Sigmoid colon (tissue), 6 donors: ENCODE measurements at regions not wholly inside any gene's neighbourhood (a gene's known extent, or its start where the extent isn't known, plus 50 kb on each side); places are given as distances from the start of the nearest gene placed in this dataset.

Source experiments
- DNase-seq: peaks from one replicate; pipeline ENCODE4 v3.0.0-alpha.2; 2019
- H3K27ac ChIP-seq, 4 donors: fragments of 200-600 bp; sonication (generic); one replicate each; pipeline ENCODE4 v1.5.1; 2016 to 2019; ENCODE audit warnings: mild to moderate bottlenecking in 1 of 4
- H3K27me3 ChIP-seq, 3 donors: fragments of 200-600 bp; sonication (generic); one replicate each; pipeline ENCODE4 v1.5.1; 2019; ENCODE audit warnings: mild to moderate bottlenecking in 1 of 3
- H3K36me3 ChIP-seq, 4 donors: fragments of 200-600 bp; sonication (generic); one replicate each; pipeline ENCODE4 v1.5.1; 2016 to 2019
- H3K4me1 ChIP-seq, 4 donors: fragments of 200-600 bp; sonication (generic); one replicate each; pipeline ENCODE4 v1.5.1; 2017 to 2019
- H3K4me3 ChIP-seq, 4 donors: fragments of 200-600 bp; sonication (generic); one replicate each; pipeline ENCODE4 v1.5.1; 2017 to 2019; ENCODE audit warnings: mild to moderate bottlenecking in 2 of 4, moderate library complexity in 1 of 4
- H3K9me3 ChIP-seq, 4 donors: fragments of 200-600 bp in 3 of 4; sonication (generic) in 3 of 4; one replicate each; pipeline versions ENCODE4 v1.5.1 to v1.6.1; 2013 to 2019
- EP300 ChIP-seq, 4 donors: sonication (generic); formaldehyde crosslinking; IDR thresholded peaks; one replicate each; pipeline ENCODE4 v1.6.1; 2017; ENCODE audit warnings: antibody characterized with exemption in 4 of 4
- POLR2A ChIP-seq, 2 donors: fragments of 450-650 bp; IDR thresholded peaks; one replicate each; pipeline ENCODE4 v1.6.1; 2016; ENCODE audit warnings: antibody characterized with exemption in 2 of 2, mild to moderate bottlenecking in 2 of 2, moderate library complexity in 2 of 2
- POLR2AphosphoS5 ChIP-seq, 4 donors: sonication (generic); formaldehyde crosslinking; IDR thresholded peaks; one replicate each; pipeline ENCODE4 v1.6.1; 2017; ENCODE audit warnings: antibody characterized with exemption in 4 of 4
- WGBS, 2 donors: extraction: QIAGEN DNeasy Blood & Tissue Kit; methylation state at CpG; one replicate each; pipeline ENCODE4 v1.1.7; 2013; 5-methylcytosine and 5-hydroxymethylcytosine counted together
- intact Hi-C: fragments of 100-400 bp; cut with DNase I; formaldehyde crosslinking; loops from one replicate; pipeline ENCODE4 v1.15.1; 2023
- TF ChIP-seq, protein P1 (sequence below), 4 experiments: fragments of 450-650 bp in 3 of 4; fragments of 200-600 bp in 1 of 4; IDR thresholded peaks; one replicate each; pipeline ENCODE4 v1.5.1; 2016 to 2019; ENCODE audit warnings: antibody characterized with exemption in 4 of 4, mild to moderate bottlenecking in 3 of 4, moderate library complexity in 2 of 4
- donor health status: healthy with polysubstance abuse.
- donor health status: healthy.

- Histone ChIP-seq H3K4me3 (no peak overlapping the region), H3K9me3 (no peaks in the 10 kb centered on the region), H3K36me3 (no peaks in the 10 kb centered on the region), H3K27ac (no peak overlapping the region), H3K27me3 (no peaks in the 10 kb centered on the region), H3K4me1 (no peaks in the 10 kb centered on the region)
- no peak for DNase-seq
- intact Hi-C loops, result no loop called here
- no peak for TF ChIP-seq POLR2AphosphoS5 (IDR thresholded peaks at IDR 0.05)
- TF ChIP-seq EP300 (IDR thresholded peaks at IDR 0.05), result no peak
- TF ChIP-seq POLR2A (IDR thresholded peaks at IDR 0.05), result no peak
- TF ChIP-seq, protein P1, sequence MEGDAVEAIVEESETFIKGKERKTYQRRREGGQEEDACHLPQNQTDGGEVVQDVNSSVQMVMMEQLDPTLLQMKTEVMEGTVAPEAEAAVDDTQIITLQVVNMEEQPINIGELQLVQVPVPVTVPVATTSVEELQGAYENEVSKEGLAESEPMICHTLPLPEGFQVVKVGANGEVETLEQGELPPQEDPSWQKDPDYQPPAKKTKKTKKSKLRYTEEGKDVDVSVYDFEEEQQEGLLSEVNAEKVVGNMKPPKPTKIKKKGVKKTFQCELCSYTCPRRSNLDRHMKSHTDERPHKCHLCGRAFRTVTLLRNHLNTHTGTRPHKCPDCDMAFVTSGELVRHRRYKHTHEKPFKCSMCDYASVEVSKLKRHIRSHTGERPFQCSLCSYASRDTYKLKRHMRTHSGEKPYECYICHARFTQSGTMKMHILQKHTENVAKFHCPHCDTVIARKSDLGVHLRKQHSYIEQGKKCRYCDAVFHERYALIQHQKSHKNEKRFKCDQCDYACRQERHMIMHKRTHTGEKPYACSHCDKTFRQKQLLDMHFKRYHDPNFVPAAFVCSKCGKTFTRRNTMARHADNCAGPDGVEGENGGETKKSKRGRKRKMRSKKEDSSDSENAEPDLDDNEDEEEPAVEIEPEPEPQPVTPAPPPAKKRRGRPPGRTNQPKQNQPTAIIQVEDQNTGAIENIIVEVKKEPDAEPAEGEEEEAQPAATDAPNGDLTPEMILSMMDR (IDR thresholded peaks at IDR 0.05), result no peak
- WGBS, 2 donors, result 94 to 96% methylated on average over 3 of the region's 3 CpGs
These were observed 750.8 kb upstream of the KLHL29 start for GRCh38 chr2:22634167-22634566.

DNA sequence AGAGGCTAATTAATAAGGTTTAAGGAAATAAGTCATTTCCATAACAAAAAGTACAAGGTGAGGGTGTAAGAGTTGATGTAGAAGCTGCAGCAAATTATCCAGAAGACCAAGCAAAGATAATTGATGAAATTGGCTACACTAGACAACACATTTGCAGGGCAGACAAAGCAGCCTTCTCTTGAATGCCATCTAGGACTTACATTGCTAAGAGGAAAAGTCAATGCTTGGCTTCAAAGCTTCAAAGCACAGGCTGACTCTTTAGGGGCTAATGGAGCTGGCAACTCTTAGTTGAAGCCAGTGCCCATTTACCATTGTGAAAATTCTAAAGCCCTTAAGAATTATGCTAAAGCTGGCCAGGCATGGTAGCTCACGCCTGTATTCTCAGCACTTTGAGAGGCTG, 728.6 kb upstream of the KLHL29 start:
- Histone ChIP-seq H3K4me3 (no peak overlapping the region), H3K36me3 (no peaks in the 10 kb centered on the region), H3K27me3 (no peaks in the 10 kb centered on the region), H3K9me3 (no peaks in the 10 kb centered on the region), H3K27ac (no peak overlapping the region), H3K4me1 (no peaks in the 10 kb centered on the region)
- DNase-seq, result no peak
- WGBS, 2 donors, result 74 to 77% methylated on average over 1 of the region's 1 CpG
- TF ChIP-seq POLR2A (IDR thresholded peaks at IDR 0.05), result no peak
- TF ChIP-seq EP300 (IDR thresholded peaks at IDR 0.05), result no peak
- TF ChIP-seq, protein P1 (IDR thresholded peaks at IDR 0.05), result no peak
- TF ChIP-seq POLR2AphosphoS5 (IDR thresholded peaks at IDR 0.05), result no peak
- intact Hi-C loops, result no loop called here

DNA sequence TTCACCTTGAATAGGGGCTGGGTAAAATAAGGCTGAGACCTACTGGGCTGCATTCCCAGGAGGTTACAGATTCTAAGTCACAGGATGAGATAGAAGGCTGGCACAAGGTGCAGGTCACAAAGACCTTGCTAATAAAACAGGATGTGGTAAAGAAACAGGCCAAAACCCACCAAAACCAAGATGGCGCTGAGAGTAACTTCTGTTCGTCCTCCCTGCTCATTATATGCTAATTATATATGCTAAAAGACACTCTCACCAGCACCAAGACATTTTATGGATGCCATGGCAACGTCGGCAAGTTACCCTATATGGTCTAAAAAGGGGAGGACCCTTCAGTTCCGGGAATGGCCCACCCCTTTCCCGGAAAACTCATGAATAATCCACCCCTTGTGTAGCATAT, 711.5 kb upstream of the KLHL29 start:
- intact Hi-C loops, result no loop called here
- 77 to 84% methylated on average over 6 of the region's 6 CpGs for WGBS, 2 donors
- TF ChIP-seq, protein P1 (IDR thresholded peaks at IDR 0.05), result no peak
- TF ChIP-seq EP300 (IDR thresholded peaks at IDR 0.05) (no peak), POLR2A (IDR thresholded peaks at IDR 0.05) (no peak), POLR2AphosphoS5 (IDR thresholded peaks at IDR 0.05) (no peak)

GRCh38 chr2:22683914-22684313, 701.1 kb upstream of the KLHL29 start:
- no peak overlapping the region for H3K27ac ChIP-seq
- no peaks in the 10 kb centered on the region for H3K36me3 ChIP-seq
- no peak for DNase-seq
- no peaks in the 10 kb centered on the region for H3K4me1 ChIP-seq
- no peaks in the 10 kb centered on the region for H3K27me3 ChIP-seq
- WGBS, 2 donors, result 49 to 68% methylated on average over 1 of the region's 1 CpG
- H3K9me3 ChIP-seq, result no peaks in the 10 kb centered on the region
- TF ChIP-seq POLR2A (IDR thresholded peaks at IDR 0.05) (no peak), EP300 (IDR thresholded peaks at IDR 0.05) (no peak), POLR2AphosphoS5 (IDR thresholded peaks at IDR 0.05) (no peak)
- H3K4me3 ChIP-seq, result no peak overlapping the region
- intact Hi-C loops, result no loop called here

More for the DNA sequence above, 711.5 kb upstream of the KLHL29 start:
- H3K4me1 ChIP-seq, result no peaks in the 10 kb centered on the region
- no peaks in the 10 kb centered on the region for H3K9me3 ChIP-seq
- H3K4me3 ChIP-seq, result no peak overlapping the region
- DNase-seq, result no peak
- no peak overlapping the region for H3K27ac ChIP-seq
- H3K27me3 ChIP-seq, result no peaks in the 10 kb centered on the region
- no peaks in the 10 kb centered on the region for H3K36me3 ChIP-seq

DNA sequence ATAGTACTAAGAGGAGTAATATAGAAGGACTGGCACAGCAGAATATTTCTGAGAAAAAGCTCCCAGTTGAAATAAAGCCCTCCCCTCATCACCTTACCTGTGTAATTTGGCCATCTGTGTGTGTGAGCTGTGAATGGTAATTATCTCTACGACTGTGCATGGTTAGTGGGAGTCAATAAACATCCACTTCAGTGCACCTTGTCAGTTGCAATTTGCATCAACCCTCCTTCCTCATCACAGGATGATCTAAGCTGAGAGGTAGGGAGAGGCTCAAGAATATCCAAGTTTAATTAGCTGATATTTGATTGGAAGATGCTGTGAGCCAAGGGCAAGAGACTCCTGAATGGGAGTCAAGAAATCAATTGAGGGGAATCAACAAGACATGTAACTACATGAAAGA, 694.9 kb upstream of the KLHL29 start:
- no peaks in the 10 kb centered on the region for H3K9me3 ChIP-seq
- no peak for TF ChIP-seq EP300 (IDR thresholded peaks at IDR 0.05)
- TF ChIP-seq POLR2AphosphoS5 (IDR thresholded peaks at IDR 0.05), result no peak
- no peak for TF ChIP-seq POLR2A (IDR thresholded peaks at IDR 0.05)
- TF ChIP-seq, protein P1 (IDR thresholded peaks at IDR 0.05), result no peak
- no peak for DNase-seq
- H3K36me3 ChIP-seq, result no peaks in the 10 kb centered on the region
- H3K27ac ChIP-seq, result no peak overlapping the region
- 46 to 75% methylated on average over 1 of the region's 1 CpG for WGBS, 2 donors
- H3K4me1 ChIP-seq, result no peaks in the 10 kb centered on the region
- no peak overlapping the region for H3K4me3 ChIP-seq
- intact Hi-C loops, result no loop called here
- no peaks in the 10 kb centered on the region for H3K27me3 ChIP-seq
